ENCODE measurements at regions not wholly inside any gene's neighbourhood (a gene's known extent, or its start where the extent isn't known, plus 50 kb on each side); places are given as distances from the start of the nearest gene placed in this dataset.

DNA sequence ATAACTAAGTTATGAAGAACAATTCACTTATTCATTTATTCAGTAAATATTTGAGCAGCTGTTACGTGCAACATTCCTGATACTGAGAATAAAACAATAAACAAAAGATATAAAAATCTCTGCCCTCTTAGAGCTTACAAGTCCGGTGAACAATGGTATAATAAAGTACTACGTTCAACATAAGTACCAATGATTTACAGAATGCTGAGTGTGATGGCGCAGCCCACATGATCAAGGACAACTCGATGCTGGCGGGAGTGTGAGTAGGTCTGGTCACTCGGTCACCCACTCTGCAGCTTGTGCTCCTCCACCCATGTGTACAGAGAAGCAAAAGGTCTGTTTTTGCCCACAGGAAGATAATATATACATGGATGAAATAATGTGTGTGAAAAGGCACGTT, 254.3 kb downstream of the BCL11A start:
- H3K27ac ChIP-seq (ENCODE audit: low read length), result no peak overlapping the region
- ChIA-PET CTCF (no interaction called here), POLR2A (no interaction called here)
- H3K4me3 ChIP-seq (ENCODE audit: low read depth in 2 of 2, low read length in 2 of 2), result no peak overlapping the region
- in situ Hi-C loops (cut with HindIII; ENCODE audit: low pct_unique_long_range_greater_than_20kb, low sequenced_read_pairs) (no loop called here), intact Hi-C loops (cut with micrococcal nuclease; ENCODE audit: unreplicated experiment) (no loop called here)
- ATAC-seq, result no peak
- TF ChIP-seq SIN3A (IDR thresholded peaks at IDR 0.05; ENCODE audit: borderline replicate concordance, insufficient read depth, low read depth, low read length), result no peak
- no peak for TF ChIP-seq POLR2AphosphoS5 (IDR thresholded peaks at IDR 0.05; ENCODE audit: low read depth, low read length)
- no peak for TF ChIP-seq TCF7L2 (IDR thresholded peaks at IDR 0.05; ENCODE audit: low read depth, low read length)
- TF ChIP-seq, protein P1, sequence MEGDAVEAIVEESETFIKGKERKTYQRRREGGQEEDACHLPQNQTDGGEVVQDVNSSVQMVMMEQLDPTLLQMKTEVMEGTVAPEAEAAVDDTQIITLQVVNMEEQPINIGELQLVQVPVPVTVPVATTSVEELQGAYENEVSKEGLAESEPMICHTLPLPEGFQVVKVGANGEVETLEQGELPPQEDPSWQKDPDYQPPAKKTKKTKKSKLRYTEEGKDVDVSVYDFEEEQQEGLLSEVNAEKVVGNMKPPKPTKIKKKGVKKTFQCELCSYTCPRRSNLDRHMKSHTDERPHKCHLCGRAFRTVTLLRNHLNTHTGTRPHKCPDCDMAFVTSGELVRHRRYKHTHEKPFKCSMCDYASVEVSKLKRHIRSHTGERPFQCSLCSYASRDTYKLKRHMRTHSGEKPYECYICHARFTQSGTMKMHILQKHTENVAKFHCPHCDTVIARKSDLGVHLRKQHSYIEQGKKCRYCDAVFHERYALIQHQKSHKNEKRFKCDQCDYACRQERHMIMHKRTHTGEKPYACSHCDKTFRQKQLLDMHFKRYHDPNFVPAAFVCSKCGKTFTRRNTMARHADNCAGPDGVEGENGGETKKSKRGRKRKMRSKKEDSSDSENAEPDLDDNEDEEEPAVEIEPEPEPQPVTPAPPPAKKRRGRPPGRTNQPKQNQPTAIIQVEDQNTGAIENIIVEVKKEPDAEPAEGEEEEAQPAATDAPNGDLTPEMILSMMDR (IDR thresholded peaks at IDR 0.05), result no peak
- TF ChIP-seq, protein P2, sequence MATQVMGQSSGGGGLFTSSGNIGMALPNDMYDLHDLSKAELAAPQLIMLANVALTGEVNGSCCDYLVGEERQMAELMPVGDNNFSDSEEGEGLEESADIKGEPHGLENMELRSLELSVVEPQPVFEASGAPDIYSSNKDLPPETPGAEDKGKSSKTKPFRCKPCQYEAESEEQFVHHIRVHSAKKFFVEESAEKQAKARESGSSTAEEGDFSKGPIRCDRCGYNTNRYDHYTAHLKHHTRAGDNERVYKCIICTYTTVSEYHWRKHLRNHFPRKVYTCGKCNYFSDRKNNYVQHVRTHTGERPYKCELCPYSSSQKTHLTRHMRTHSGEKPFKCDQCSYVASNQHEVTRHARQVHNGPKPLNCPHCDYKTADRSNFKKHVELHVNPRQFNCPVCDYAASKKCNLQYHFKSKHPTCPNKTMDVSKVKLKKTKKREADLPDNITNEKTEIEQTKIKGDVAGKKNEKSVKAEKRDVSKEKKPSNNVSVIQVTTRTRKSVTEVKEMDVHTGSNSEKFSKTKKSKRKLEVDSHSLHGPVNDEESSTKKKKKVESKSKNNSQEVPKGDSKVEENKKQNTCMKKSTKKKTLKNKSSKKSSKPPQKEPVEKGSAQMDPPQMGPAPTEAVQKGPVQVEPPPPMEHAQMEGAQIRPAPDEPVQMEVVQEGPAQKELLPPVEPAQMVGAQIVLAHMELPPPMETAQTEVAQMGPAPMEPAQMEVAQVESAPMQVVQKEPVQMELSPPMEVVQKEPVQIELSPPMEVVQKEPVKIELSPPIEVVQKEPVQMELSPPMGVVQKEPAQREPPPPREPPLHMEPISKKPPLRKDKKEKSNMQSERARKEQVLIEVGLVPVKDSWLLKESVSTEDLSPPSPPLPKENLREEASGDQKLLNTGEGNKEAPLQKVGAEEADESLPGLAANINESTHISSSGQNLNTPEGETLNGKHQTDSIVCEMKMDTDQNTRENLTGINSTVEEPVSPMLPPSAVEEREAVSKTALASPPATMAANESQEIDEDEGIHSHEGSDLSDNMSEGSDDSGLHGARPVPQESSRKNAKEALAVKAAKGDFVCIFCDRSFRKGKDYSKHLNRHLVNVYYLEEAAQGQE (IDR thresholded peaks at IDR 0.05; ENCODE audit: insufficient read depth in 1 of 2, low read depth in 2 of 2, low read length in 1 of 2), result no peak
- H3K4me1 ChIP-seq (ENCODE audit: control insufficient read depth, insufficient read depth, low read length), result no peaks in the 10 kb centered on the region
- H3K9me3 ChIP-seq (ENCODE audit: control insufficient read depth, insufficient read depth, low read depth, low read length), result no peaks in the 10 kb centered on the region
- H3K36me3 ChIP-seq (ENCODE audit: control insufficient read depth, insufficient read depth, low read length), result no peaks in the 10 kb centered on the region
- DNase-seq (ENCODE audit: low read depth, low spot score), result no peak
- no TSS peak for BruUV-seq (replicated peaks)
- no peaks in the 10 kb centered on the region; the same call in none of the 2 replicates for H3K27me3 ChIP-seq (ENCODE audit: control insufficient read depth, insufficient read depth, low read length)

DNA sequence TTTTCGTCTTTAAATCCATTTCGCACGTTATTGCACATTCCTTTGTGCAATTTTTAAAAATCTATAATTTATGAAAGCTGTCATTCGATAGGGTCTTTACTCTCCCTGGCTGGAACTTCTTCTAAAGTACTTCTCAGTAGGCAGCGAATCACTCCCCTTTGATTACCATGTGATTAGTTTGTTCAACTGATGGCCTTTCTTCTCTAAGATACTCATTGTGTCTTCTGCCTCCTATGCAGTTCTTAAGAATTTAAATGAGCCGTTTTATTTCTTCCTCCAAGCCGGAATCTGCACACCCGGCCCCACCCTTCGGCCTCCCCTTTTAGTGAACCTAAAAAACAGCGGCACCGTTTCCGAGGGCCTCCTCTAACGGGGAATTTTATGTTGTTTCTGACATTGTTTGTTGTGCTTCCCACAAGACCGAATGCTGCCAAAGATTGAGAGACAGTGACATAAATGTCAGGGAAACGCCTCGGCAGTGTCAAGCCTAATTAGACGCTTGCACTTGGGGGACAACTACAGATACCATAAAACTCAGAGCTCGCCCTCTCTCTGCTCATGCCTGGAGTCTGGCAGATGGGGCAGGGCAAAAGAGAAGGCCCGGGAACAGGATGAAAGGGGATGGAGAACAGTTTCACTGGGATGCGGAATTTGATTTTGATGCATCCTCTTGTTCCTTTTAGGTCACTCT, 255.3 kb downstream of the BCL11A start:
- CTCF ChIA-PET, result interaction anchor here (0.5 kb wide), 1 partner anchor 18 kb away, joined by 3 read pairs; no protein-coding TSS in a partner anchor
- no peak for TF ChIP-seq TCF7L2 (IDR thresholded peaks at IDR 0.05; ENCODE audit: low read depth, low read length)
- TF ChIP-seq SIN3A (IDR thresholded peaks at IDR 0.05; ENCODE audit: borderline replicate concordance, insufficient read depth, low read depth, low read length), result no peak
- TF ChIP-seq, protein P1 (IDR thresholded peaks at IDR 0.05), result no peak
- TF ChIP-seq, protein P2 (IDR thresholded peaks at IDR 0.05; ENCODE audit: insufficient read depth in 1 of 2, low read depth in 2 of 2, low read length in 1 of 2), result no peak
- TF ChIP-seq POLR2AphosphoS5 (IDR thresholded peaks at IDR 0.05; ENCODE audit: low read depth, low read length), result no peak
- DNase-seq (ENCODE audit: low read depth, low spot score) (no peak), ATAC-seq (no peak)
- Histone ChIP-seq H3K4me3 (ENCODE audit: low read depth in 2 of 2, low read length in 2 of 2) (no peak overlapping the region), H3K9me3 (ENCODE audit: control insufficient read depth, insufficient read depth, low read depth, low read length) (no peaks in the 10 kb centered on the region), H3K27ac (ENCODE audit: low read length) (no peak overlapping the region), H3K4me1 (ENCODE audit: control insufficient read depth, insufficient read depth, low read length) (no peaks in the 10 kb centered on the region), H3K36me3 (ENCODE audit: control insufficient read depth, insufficient read depth, low read length) (no peaks in the 10 kb centered on the region), H3K27me3 (ENCODE audit: control insufficient read depth, insufficient read depth, low read length) (no peaks in the 10 kb centered on the region; the same call in 1 of the 2 replicates)
- POLR2A ChIA-PET, result no interaction called here
- intact Hi-C loops (cut with micrococcal nuclease; ENCODE audit: unreplicated experiment), result no loop called here
- in situ Hi-C loops (cut with HindIII; ENCODE audit: low pct_unique_long_range_greater_than_20kb, low sequenced_read_pairs), result no loop called here
- no TSS peak for BruUV-seq (replicated peaks)
